HG03565 (cell line): ENCODE measurements at regions not wholly inside any gene's neighbourhood (a gene's known extent, or its start where the extent isn't known, plus 50 kb on each side); places are given as distances from the start of the nearest gene placed in this dataset.

Experiments used
- ATAC-seq: cut with Tn5 transposase; IDR thresholded peaks from one replicate; pipeline ENCODE4 v1.9.1; 2021; ENCODE audit warnings: mild to moderate bottlenecking, moderate library complexity; ENCODE audit not compliant: unreplicated experiment

DNA sequence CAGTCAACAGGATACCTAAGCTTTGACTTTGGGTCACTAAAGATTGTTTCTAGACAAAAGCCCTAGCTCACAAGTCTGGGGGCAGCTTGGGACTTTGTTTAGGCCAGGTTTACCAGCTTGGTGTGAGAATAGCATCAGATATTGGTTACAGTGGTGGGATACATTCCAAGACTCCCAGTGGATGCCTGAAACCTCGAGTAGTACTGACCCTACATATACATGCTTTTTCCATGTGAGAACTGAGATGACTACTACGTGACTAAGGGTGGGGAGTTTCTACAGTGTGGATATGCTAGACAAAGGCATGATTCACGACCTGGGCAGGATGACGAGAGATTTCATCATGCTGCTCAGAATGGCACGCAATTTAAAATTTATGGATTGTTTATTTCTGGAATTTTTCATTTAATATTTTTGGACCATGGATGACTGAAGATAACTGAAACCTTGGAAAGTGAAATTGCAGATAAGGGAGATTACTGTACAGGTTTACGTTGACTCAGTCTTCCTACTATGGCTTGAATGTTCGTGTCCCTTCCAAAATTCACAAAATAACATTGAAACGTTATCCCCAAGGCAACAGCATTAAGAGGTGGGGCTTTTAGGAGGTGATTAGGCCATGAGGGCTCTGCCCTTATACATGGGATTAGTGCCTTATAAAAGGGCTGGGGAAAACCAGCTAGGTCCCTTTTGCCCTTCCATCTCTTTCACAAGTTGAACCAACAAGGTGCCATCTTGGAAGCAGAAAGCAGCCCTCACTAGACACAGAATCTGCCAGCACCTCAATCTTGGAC lies 50.2 kb upstream of the CTAGE1 start:
- ATAC-seq = no peak

DNA sequence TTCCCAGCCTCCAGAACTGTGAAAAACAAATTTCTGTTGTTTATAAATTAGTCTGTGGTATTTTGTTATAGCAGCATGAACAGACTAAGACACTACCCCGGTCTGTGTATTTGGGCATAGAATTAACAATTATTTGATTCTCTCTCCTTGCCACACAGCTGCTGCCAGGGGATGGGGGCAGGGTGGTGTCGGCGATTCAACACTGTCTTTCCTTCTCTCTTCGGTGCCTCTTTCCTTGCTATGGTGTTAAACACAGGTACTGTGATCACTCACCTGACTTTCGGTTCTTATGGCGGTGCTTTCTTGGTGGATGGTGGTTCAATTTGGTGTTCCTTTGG lies 50.8 kb upstream of the CTAGE1 start:
- no peak for ATAC-seq

GRCh38 chr18:22469061-22469734 lies 51.5 kb upstream of the CTAGE1 start:
- no peak for ATAC-seq

DNA sequence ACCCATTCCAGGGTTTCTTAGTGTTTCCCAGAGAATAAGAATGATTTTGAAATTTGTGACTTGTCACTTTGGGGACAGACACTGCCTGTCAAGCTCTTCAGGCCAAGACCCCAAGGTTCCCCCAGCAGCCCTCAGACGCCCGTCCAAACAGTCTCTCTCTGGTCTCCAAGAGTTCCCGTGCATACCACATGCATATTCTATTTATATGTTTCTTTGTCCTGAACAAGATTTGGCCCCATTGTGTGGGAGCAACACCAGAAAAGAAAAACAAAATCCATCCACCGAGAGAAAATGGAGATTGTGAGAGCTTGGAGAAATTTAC lies 52.2 kb upstream of the CTAGE1 start:
- ATAC-seq = no peak

GRCh38 chr18:22470248-22471235 lies 52.8 kb upstream of the CTAGE1 start:
- no peak for ATAC-seq

GRCh38 chr18:22471546-22472131 lies 53.9 kb upstream of the CTAGE1 start:
- ATAC-seq = no peak

GRCh38 chr18:22473366-22473765 lies 55.7 kb upstream of the CTAGE1 start:
- no peak for ATAC-seq

DNA sequence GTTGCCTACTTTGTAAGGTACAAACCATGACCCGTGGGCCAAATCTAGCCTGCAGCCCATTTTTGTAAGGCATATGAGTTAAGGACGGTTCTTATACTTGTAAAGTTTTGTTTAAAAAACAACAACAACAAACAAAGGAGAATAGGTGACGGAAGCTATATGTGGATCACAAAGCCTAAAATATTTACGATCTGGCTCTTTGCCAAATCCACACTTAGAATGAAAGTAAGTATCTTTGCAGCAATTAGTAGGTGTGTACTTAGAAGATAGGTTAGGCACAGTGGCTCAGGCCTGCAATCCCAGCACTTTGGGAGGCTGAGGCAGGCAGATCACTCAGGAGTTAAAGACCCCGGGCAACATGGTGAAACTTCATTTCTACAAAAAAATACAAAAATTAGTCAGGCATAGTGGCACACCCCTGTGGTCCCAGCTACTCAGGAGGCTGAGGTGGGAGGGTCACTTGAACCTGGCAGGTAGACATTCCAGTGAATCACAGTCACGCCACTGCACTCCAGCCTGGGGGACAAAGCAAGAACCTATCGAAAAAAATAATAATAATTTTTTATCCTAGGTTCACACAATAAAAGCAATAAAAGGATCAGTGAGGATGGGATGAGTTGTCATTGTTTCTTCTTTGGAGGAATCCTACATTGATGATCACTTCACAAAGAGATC lies 57.8 kb upstream of the CTAGE1 start:
- no peak for ATAC-seq

DNA sequence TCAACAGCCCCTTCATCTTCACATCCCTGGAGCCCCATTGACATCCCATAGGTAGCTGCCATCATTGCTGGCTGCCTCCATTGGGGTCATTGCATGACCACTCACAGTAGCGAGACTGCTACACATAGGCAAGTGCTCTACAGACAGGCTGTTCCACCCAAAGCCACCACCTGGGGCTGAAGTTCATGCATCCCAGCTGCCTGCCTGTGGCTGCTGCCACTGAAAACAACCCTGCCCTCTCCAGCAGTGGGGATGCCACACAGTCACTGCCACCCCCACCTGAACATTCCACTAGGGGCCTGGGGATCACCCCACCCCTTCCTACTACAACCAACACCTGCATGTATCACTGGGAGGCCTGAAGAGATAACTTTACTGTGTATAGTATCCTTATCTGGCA lies 59.5 kb upstream of the CTAGE1 start:
- no peak for ATAC-seq

- no peak for ATAC-seq
These were observed 65.2 kb upstream of the CTAGE1 start for GRCh38 chr18:22482948-22483347.

DNA sequence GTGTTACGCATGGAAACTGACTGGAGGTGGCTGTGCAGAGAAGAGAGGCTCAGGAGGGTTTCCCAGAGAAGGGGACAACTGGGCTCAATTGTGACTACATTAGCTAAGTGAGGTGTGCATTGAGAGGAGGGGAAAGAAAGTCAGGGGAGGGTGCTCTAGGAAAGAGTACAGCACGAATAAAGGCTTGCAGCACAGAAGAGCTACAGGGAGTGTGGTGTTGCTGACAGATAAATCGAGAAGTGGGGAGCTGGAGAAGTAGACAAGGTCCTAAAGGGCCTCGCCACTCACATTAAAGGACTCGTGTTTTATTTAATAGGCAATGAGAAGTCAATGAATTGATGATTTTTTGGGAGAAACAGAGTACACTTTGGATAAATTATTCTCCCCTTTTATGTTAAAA lies 65.7 kb upstream of the CTAGE1 start:
- ATAC-seq = no peak

DNA sequence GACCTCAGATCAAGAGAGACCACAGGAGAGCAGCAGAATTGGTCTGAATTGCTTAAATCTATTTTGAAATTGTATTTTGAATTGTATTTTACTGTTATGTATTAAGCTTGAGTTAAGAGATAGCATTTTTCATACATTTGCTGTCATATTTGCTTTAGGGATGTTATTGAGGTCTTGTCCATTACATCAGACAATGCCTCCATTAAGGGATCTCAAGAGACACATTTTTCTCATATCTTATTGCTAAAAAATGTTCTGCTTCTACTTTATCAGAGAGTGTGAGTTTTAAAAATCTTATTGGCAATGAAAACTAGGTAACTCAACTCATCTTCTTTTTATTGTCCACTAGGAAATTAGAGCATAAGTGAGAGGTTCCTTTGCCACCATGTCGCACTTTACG lies 66.8 kb upstream of the CTAGE1 start:
- no peak for ATAC-seq

- ATAC-seq = no peak
These were observed 68.1 kb upstream of the CTAGE1 start for GRCh38 chr18:22485808-22486244.

- no peak for ATAC-seq
These were observed 69.0 kb upstream of the CTAGE1 start for GRCh38 chr18:22486667-22487066.

- no peak for ATAC-seq
These were observed 70.8 kb upstream of the CTAGE1 start for GRCh38 chr18:22488554-22488953.

- no peak for ATAC-seq
These were observed 72.0 kb upstream of the CTAGE1 start for GRCh38 chr18:22489704-22490103.

DNA sequence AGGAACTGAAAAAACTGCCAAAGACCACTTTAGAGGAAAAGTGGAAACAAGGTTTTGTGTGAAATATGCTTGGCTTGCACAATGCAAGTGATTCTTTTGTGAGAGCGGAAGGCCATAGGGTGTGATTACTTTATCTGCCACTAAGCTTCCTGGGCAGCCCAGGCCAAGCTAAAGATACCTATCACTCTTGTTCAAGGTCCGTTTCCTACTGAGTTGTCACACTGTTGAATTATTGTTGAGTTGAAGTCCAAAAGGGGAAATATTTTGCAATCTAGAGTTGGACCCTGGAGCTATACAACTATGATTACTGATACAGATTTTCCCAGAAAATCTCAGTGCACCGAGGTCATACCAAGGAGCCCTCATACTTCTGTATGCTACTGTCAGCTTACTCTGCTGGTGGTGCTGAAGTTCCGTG lies 72.7 kb upstream of the CTAGE1 start:
- ATAC-seq = no peak

GRCh38 chr18:22493255-22493654 lies 75.5 kb upstream of the CTAGE1 start:
- ATAC-seq = no peak

DNA sequence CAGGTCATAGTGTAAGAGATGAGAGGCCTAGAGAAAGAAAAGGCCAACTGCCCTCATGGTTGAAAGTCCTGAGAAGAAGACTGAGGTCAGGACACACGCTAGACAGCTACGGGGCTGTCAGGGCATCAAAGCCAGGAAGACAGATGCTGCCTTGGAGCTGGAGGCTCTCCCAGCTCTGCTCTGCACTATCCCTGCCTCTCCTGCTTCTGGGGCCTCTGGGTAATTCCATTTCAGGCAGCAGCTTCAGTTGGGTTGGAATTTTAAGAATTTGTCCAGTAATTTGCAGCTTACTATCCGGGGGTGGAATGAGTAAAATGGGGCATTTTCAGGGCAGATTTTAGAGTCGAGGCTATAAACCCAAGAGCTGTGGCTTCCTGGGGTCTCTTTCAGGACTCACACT lies 76.2 kb upstream of the CTAGE1 start:
- no peak for ATAC-seq

GRCh38 chr18:22494771-22495170 lies 77.1 kb upstream of the CTAGE1 start:
- ATAC-seq = no peak

DNA sequence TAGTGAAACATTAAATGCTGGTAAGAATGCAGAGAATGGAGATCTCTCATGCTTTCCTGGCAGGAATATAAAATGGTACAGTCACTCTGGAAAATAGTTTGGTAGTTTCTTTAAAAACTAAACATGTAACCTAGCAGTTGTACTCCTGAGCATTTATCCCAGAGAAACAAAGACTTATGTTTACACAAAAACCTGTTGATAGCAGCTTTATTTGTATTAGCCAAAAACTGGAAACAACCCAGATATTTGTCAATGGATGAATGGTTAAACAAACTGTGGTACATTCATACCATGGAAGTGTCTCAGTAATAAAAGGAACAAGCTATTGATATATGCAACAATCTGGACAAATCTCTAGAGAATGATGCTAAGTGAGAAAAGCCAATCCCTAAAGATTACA lies 81.7 kb upstream of the CTAGE1 start:
- no peak for ATAC-seq
